Stimulated activated naive CD8-positive, alpha-beta T cell treated with anti-CD3 and anti-CD28 coated beads, Interleukin-15, Interleukin-2, amounts not matched to agents 100 U/mL and 50 U/mL, for 24 hours (primary cell): ENCODE measurements at regions not wholly inside any gene's neighbourhood (a gene's known extent, or its start where the extent isn't known, plus 50 kb on each side); places are given as distances from the start of the nearest gene placed in this dataset.
"Not testable (repeated sequence)": the region's sequence is repeated elsewhere in the genome, so short reads cannot be mapped to it uniquely, and the experiment has no call there.

Experiments
- ATAC-seq: fragments of 150-1000 bp; cut with Tn5 transposase; one replicate; pipeline ENCODE4 v1.10.0; 2021
- DNase-seq: peaks from one replicate; pipeline ENCODE4 v3.0.0; 2021

DNA sequence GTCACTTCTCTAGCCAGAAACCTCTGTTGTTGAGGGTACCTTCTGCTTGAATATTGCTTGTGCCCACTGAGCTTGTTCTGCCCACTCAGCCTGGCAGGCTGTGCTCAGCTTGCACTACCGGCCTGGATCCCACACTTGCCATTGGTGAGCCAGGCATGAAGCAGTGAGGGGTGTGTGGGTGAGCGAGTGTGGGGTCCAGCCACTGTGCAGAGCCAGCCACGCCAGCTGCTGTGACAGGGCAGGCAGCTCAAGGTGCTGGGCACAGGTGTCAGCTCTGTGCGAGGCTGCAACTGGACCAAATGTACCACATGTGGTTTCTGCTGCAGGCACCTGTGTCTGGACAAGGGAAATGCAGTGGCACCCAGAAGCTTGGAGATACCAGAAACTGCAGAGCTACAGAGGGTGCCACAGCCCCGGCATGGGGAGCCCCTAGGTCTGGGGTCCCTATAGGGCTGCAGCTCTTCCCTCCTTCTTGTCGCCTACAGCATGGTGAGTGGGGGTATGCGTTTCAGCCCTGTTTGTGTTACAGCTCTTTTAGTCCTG lies 305.1 kb upstream of the RIOK2 start:
- ATAC-seq, result no peak
- DNase-seq, result no peak

DNA sequence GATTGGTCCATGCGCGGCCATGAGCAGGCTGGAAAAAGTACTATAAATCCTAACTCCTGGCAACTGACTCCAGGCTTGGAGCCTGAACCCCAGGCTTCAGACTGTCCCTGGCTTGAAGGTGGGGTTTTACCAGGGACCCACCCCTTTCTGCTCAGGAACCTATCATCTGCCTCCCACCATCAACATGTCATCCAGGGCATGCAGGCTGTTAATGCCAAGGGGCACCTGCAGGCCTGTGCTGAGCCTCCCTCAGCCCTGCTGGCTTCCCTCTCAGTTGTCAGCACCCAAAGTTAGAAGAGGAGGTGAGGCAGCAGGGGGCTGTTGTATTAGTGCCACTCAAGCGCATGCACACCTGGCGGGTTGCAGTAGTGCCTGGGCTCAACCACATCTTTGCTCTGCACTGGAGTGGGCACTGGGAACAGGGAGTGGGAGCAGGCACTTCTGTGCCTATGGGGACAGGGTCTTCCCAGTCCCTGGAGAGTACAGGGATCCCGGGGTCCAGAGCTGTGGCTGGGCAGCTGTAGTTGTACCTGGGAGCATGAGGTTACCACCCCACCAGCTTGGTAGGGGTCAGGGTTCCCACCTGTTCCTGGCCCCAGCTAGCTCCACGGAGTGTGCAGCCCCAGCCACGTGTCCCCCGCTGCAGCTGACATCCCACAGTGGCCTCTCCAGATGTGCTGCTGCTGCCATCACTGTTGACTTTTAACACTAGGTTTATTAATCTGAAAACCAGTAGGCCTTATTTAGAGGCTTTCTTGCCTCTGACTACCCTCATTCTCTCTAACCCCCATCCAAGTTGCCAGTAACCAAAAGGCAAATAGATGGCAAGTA lies 306.2 kb upstream of the RIOK2 start:
- no peak for ATAC-seq
- DNase-seq, result no peak

DNA sequence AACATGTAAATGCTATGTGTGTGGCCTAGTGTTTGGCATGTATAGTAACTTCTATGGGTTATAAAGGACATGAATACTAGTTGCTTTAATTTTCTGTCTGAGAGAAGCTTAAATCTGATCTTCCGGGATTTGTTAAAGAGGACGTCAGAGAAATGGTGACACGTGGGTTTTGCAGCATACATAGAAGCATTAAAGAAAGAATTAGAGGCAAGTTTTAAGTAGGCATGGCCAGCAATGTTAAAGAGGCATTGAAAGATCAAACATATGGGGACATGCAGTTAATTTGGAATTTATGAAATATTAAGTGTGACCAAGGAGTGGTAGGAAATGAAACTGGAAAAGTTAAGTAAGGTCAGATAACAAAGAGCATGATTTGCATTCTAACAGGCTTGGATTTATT lies 311.4 kb upstream of the RIOK2 start:
- DNase-seq (no peak), ATAC-seq (no peak)

DNA sequence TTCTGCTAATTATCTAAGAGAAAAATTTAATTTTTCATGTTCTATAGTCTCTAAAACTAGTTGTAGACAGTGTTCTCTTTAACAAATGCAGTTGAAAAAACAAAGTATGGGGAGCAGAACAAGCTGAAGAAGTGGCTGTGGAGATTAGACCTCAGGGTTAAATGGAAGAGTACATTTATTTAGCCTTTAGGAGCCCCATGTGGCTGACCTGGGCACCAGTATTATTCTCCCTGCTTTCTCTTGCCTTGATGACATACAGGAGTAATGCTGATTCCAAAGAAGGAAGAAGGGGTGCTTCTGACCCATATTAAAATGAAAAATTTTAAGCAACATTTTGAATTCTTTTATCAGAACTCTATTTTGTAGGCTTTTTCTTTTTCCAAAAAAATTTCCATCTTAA lies 312.3 kb upstream of the RIOK2 start:
- ATAC-seq, result no peak
- no peak for DNase-seq

DNA sequence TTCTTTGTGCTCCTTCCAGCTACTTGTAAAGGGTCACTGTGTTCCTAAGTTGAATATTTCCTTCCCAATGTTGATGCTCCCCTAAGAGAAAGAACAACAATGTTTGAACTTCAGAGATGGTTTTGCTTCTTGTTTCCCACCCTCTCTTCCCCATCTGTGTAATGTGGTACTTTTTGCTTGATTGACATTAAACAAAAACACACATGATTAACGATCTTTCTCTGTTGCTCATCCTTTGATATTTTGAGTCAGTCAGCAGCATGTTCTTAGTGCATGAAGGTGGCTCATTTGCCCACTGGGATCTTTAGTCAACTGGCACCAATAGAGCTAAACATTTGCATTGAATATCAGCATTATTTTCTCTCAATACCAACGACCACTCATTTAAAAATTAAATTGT lies 313.0 kb upstream of the RIOK2 start:
- DNase-seq (no peak), ATAC-seq (no peak)

DNA sequence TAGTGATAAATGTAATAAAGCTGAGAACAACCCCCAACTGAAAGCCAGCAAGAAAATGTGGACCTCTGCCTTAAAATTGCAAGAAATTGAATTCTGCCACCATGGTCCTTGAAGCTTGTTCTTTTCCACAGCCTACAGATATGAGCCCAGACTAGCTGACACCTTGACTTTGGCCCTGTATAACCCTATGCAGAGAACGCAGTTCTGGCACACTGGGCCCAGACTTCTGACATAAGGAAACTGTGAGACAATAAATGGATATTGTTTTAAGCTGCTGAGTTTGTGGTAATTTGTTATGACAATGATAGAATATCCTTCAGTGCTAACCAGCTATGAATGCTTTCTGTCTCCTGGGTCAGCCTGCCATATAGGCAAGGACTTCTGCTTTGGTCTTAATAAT lies 315.6 kb upstream of the RIOK2 start:
- DNase-seq, result no peak

DNA sequence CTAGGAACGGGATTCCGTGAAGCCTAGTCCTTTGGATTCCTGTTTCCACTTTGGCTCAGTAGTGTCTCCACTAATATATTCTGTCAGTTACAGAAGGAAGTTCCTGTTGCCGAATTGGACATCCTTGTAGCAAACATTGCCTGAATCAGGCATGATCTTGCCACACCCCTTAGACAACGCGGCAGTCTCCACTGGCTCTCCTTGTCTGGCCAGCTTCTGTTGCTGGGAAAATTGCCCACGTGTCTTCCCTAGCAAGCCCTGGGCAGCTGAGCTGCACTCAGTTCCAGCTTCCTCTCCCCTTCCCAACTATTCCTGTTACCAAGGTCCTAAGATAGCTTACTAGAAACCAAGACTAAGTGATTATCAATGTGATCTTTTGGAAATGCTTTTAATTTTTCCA lies 316.6 kb upstream of the RIOK2 start:
- no peak for DNase-seq
- no peak for ATAC-seq

More for the DNA sequence above, 315.6 kb upstream of the RIOK2 start:
- no peak for ATAC-seq

DNA sequence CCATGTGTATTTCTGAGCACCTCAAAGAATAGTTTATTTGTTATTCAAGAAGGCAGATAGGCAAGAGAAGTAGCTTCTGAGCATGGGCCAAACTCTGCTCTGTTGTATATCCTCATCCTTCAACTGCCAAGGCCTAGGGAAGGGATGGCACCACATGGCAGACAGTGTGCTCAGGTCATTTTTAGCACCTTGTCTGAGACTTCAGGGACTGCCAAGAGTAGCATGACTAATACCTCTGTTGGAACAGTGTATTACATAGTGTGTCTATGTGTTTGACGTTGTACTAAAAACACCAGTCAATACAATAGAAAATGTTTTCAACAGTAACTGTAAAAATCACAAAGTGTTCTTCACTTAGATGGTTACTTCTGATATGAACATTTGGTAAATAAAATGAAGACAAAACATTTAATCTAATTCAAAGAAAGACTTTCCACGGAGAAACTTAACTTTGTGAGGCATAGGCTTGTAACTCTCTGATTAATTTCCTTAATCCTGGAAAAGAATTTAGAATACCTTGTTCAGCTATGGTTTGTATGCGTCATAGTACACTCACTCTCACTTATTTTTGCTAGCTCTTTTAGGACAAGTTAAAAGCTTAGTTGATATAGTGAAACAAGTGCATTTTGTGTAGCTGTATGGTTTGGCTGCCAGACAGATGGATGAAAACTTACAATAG lies 318.4 kb upstream of the RIOK2 start:
- DNase-seq, result no peak
- no peak for ATAC-seq

DNA sequence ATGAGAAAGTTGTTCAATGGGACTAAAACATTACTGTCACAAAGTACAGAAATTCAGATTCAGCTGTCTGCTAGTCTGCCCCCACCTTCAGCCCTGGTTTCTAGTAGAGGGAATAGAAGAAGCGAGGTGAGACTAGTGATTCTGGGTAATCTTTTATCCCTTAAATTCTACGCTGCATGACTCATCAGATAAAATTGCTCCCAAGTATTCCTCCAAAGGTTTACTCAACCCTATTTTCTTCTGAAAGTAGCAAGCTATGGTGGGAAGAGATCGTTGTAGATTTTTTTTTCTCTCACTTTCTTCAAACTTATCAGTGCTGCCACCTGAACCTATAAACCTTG lies 318.9 kb upstream of the RIOK2 start:
- ATAC-seq, result no peak

DNA sequence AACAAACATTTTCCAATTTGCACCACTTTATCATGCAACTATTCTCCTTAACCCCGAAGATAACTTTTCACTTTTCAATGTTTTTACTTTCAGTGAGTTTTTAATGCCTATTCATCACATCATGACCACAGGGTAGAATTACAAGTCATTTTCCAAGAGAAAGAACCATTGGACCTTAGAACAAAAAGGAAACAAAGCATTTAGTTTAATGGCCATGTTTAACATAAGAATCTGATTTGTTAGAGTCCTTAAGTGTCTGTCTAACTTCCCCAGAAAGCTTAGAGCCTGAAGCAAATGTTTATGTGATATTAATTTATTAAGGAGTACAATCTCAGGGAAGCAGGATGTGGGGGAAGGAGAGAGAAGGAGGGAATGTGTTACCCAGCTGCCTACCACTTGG lies 325.8 kb upstream of the RIOK2 start:
- DNase-seq (no peak), ATAC-seq (no peak)

More for the DNA sequence above, 318.9 kb upstream of the RIOK2 start:
- no peak for DNase-seq

DNA sequence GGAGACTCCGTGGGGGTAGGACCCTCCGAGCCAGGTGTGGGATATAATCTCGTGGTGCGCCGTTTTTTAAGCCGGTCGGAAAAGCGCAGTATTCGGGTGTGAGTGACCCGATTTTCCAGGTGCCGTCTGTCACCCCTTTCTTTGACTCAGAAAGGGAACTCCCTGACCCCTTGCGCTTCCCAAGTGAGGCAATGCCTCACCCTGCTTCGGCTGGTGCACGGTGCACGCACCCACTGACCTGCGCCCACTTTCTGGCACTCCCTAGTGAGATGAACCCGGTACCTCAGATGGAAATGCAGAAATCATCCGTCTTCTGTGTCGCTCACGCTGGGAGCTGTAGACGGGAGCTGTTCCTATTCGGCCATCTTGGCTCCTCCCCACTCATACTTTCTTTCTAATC lies 336.5 kb upstream of the RIOK2 start:
- DNase-seq, ATAC-seq: not testable (repeated sequence)

DNA sequence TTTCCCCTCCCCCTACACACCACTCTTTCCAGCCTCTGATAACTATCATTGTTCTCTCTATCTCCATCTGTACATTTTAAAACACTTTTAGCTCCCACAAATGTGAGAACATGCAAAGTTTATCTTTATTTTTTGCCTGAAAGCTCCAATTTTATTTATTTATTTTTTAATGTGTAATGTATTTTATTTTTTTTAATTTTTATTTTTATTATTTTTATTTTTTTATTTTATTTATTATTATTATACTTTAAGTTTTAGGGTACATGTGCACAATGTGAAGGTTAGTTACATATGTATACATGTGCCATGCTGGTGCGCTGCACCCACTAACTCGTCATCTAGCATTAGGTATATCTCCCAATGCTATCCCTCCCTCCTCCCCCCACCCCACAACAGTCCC lies 340.3 kb upstream of the RIOK2 start:
- not testable (repeated sequence) for ATAC-seq

DNA sequence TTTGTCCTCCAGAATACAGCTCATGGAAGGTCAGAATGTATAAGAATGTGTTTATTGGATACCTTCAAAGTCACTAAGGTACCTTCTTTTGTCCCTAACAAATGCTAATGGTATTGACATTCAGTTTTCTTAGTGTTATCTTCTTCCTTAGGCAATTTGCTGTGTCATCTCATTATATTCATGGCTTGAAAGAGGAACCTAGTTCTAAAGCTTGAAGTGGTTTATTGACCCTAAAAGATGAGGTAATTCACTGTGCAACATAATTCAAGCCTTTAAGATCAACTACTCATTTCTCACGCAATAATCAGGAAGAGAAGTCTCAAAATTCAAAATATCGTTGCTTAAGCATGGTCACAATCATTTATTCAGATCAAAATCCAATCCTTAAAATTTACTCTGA lies 342.7 kb upstream of the RIOK2 start:
- DNase-seq (no peak), ATAC-seq (no peak)

More for the DNA sequence above, 340.3 kb upstream of the RIOK2 start:
- not testable (repeated sequence) for DNase-seq

DNA sequence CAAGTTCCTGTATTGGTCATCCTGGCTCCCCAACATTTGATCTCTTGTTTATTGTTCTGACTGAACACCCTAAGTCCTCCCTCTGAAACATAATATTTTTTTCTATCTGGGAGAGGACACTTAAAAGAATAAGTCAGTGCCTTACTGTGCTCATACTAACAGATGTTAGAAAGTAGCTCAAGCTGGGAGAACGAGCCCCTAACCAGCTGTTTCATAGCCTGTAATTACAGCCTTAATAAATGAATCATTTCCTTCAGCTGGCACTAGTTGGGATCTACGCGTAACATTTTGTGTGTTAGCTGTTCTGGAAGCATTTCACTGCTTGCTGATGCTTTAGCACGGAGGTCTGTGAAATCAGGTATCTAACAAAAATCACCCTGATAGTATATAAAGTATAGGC lies 345.9 kb upstream of the RIOK2 start:
- DNase-seq, result no peak

DNA sequence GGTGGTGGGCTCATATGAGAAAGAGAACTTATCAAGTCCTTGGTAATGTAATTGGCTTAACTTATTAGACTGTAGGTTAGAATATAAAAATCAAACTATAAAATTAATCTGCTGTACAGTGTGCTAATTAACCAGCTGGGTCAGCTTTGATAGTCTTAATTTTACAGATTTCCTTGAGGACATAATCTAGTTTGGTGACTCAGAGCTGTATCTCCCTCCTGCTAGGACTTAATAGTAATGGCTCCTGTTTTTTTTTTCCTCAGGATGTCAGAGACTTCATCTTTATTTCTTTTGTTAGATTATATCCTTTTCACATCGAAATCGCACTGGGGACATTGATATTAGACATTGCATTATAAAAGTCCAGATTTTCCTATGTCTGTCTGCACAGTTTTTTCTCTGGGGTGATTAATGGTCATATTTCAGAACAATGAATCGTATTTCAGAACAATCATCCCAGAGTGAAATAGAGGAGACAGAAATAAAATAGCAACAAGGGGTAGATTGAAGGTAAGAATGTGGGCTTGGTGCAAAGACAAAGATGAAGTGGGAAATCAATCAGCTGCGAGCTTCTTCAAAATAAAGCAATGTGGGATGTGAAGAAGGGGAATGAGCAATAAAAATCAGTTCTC lies 346.4 kb upstream of the RIOK2 start:
- no peak for DNase-seq

More for the DNA sequence above, 345.9 kb upstream of the RIOK2 start:
- ATAC-seq, result no peak

DNA sequence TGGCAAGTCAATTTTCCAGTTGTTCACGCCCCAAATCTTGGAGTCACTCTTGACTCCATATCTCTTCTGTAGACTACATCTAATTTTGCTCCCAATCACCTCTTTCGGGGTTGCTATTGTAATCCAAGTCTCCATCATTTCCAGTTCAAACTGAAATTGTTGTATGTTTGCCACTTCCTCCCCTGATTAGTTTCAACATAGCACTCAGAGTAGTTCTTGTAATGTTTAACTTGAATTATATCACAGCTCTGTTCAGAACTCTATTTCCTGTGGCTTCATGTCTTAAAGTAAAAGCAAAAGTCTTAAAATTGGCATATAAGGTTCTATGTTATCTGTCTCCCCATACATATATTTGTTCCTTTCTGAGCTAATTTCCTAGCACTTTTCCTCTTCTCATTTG lies 348.5 kb upstream of the RIOK2 start:
- DNase-seq (no peak), ATAC-seq (no peak)

More for the DNA sequence above, 346.4 kb upstream of the RIOK2 start:
- ATAC-seq, result no peak

DNA sequence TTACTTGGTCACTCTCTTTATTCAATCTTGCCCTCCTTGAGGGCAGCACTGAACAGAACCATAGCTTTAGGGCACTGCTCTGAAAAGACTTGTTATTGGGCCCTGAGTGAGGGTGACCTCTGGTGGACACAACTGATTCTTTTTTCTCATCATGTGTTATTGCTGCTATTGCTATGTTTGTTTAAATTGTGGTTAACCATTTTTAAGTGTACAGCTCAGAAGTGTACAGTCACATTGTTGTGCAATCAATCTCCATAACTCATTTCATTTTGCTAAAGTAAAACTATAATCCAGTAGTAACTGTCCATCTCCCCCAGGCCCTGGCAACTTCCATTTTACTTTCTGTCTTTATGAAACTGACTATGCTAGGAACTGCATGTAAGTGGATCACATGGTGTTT lies 351.1 kb upstream of the RIOK2 start:
- no peak for ATAC-seq
- no peak for DNase-seq

DNA sequence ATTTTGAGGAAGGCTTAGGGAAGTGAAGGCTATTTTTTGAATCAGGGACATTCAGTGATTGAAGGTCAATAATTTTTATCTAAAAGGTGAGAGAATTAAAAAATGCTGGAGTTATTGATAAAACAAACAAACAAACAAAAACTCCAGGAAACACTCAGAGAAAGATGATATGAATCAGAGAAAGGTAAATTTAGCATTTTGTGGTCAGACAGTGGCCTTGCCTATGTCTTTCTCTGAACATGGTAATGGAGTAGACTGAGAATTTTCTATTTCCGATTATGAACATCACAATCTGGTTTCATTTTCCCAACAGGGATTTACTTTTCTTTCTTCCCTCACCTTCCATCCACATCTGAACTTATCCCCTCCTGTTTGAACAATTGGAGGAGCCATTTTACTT lies 353.6 kb upstream of the RIOK2 start:
- no peak for DNase-seq
- no peak for ATAC-seq

DNA sequence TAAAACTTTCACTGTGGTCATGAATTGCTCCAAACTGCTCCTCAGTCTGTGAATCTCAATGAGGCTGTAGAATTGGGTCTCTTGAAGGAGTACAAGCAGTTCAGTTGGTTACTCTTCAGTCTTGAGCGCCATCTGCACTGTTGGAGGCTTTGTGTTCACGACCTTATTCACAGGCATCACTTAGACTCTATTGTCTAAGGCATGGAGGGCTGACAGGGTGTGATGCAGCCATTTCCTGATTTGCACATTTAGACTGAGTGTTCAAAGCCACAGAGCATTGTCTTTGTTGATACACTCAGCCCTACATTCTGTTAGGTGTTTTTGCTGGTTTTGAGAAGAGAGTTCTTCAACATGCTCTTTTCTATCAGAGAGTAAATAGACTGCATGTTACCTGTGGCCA lies 355.9 kb upstream of the RIOK2 start:
- DNase-seq (no peak), ATAC-seq (no peak)

DNA sequence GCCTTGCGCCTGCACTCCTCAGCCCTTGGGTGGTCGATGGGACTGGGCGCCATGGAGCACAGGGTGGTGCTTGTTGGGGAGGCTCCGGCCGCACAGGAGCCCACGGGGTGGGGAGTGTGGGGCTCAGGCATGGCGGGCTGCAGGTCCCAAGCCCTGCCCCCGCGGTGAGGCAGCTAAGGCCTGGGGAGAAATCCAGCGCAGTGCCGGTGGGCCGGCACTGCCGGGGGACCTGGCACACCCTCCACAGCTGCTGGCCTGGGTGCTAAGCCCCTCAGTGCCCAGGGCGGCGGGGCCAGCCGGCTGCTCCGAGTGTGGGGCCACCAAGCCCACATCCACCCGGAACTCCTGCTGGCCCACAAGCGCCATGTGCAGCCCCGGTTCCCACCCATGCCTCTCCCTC lies 358.8 kb upstream of the RIOK2 start:
- DNase-seq (no peak), ATAC-seq (no peak)

DNA sequence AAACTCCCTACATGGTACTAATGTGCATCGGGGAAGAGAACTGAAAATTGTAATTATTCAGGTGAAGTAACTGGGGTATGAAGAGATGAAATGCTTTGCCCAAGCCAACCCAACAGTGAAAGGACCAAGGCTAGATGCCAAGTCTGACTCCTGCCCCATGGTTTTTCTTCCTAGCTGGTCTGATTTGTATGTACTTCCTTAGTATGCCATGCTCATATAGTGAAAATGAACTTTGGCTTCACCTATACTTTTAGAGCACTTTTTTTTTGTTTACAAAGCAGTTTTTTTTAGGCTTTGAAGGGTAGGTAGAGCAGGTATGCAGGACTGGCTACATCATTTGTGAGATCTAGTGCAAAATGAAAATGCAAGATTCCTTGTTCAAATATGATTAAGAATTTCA lies 359.4 kb upstream of the RIOK2 start:
- no peak for DNase-seq
- no peak for ATAC-seq

DNA sequence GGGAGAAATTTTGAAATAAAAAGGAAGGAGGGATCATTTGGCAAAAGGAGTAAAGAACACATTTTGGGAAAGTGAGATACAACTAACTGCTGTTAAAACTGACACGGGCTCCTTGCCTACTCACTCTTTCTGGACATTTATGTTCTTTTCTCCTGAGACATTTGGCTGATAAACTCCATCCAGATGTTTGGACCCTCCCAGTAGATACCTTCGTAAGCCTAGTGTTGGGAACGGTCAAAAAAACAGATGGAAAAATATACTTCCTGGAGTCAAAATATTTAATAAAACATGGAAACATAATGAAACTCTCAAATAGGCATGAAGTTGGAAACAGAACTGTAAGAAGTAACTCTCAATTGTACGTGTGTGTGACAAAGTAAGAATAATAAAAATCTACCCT lies 360.1 kb upstream of the RIOK2 start:
- no peak for ATAC-seq
- no peak for DNase-seq

DNA sequence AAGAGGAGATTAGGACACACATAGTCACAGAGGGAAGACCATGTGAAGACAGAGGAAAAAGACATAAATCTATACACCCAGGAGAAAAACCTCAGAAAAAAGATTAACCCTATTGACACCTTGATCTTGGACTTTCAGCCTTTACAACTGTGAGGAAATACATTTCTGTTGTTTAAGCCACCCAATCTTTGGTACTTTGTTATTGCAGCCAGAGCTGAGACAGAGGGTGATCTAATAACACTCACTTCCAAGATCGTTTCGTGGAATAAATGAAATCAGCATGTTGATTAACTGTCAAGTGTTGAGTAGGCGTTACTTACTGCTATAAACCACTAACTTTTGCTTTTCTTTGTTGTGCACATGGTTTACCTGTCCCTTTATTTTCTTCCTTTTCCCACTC lies 361.2 kb upstream of the RIOK2 start:
- DNase-seq (no peak), ATAC-seq (no peak)
